HG03039 (cell line): ENCODE measurements at regions not wholly inside any gene's neighbourhood (a gene's known extent, or its start where the extent isn't known, plus 50 kb on each side); places are given as distances from the start of the nearest gene placed in this dataset.
A peak's percentile ranks its signal among the peaks of the same experiment; 100 is the strongest.
"Not testable (repeated sequence)": the region's sequence is repeated elsewhere in the genome, so short reads cannot be mapped to it uniquely, and the experiment has no call there.

ENCODE experiments used
- ATAC-seq: cut with Tn5 transposase; IDR thresholded peaks from one replicate; pipeline ENCODE4 v1.9.1; 2021; ENCODE audit warnings: mild to moderate bottlenecking, moderate library complexity; ENCODE audit not compliant: unreplicated experiment

- ATAC-seq, result not testable (repeated sequence)
These were observed 219.9 kb upstream of the PRSS58 start for GRCh38 chr7:142477801-142478200.

DNA sequence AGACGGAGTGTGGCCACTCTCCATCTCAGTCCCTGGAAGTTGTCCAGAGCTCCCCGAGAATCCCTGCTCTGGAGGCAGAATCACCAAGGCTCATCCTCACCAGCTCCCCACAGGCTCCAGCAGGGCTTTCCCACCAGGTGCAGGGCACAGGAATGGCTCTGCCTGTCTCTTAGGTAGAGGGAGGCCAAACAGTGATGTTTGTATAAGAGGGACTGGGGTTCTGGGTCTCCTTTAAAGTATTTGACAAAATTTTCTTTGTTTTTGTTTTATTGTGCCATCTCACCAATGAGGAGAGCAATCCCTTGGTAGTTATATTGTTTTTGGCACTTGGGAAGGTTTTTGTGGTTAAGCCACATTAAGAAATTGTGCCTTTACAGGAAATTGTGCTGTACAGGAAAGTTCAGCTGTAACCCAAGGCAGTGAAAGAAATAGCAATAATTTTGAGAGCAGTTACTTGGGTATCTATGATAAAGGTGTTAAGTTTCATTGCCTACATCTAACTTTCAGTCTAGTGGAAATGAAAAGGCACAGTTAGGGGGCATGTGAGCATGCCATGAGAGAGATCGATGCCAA is 219.3 kb upstream of the PRSS58 start:
- ATAC-seq, result no peak

GRCh38 chr7:142476077-142476476 is 218.2 kb upstream of the PRSS58 start:
- ATAC-seq, result no peak

DNA sequence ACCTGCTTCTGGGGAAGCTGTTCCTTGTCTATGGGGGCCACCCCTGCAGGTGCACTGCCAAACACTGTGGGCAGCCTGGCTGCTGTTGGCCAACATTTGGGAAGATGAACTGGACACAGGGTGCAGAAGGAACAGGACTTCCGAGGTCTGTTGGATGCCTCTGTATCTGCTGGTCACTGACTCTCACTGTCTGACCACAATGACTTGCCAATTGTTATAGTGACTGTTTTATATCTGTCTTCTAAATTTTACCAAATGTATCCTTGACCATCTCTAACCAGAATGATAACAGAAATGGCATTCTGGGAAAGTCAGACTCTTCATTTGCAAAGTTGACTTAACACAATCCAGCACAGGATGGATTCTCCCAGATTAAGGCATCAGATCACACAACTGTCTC is 214.0 kb upstream of the PRSS58 start:
- ATAC-seq, result no peak

DNA sequence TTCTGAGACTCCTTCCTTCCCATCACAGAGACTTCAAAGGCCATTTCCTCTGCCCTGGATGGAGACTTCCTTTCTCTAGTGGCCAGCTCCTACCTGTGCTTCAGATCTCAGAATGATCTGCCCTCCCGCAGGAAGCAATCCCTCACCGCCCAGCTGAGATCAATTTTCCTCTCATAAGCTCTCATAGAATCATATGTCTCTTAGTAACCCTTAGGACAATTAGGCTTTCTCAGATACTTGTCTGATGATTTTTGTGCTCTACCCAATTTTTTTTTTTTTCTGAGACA is 212.6 kb upstream of the PRSS58 start:
- no peak for ATAC-seq

GRCh38 chr7:142469696-142470543 is 212.1 kb upstream of the PRSS58 start:
- ATAC-seq, result no peak

GRCh38 chr7:142468871-142469665 is 211.2 kb upstream of the PRSS58 start:
- ATAC-seq, result no peak

DNA sequence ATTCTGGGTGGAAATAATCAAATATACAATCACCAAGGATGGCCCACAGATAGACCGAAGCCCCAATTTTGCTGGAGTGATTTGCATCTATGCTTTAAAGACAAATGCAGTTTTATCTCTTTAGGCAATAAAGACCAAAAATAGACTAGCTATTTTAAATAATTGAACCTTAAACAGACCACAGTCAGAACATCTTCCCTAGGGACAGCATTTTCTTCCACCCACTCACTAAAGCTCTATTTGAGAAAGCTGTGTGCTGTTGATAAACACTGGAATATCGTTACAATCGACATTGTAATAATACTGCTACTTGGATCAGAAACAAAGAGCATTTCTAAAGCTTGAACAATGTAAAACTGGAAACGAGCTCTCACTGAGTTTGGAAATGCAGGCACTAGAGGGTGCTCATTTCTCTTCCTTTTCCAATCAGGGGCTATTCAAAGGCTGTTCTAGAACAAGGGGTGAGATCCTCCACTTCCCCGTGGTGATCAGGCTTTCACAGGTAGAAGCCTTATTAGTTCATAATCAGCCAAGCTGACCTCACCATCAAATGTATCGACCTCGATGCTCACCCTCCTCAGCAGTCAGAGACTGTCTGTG is 209.3 kb upstream of the PRSS58 start:
- ATAC-seq, result not testable (repeated sequence)

- no peak for ATAC-seq
These were observed 205.6 kb upstream of the PRSS58 start for GRCh38 chr7:142463401-142463850.

GRCh38 chr7:142461437-142461836 is 203.6 kb upstream of the PRSS58 start:
- ATAC-seq, result no peak

DNA sequence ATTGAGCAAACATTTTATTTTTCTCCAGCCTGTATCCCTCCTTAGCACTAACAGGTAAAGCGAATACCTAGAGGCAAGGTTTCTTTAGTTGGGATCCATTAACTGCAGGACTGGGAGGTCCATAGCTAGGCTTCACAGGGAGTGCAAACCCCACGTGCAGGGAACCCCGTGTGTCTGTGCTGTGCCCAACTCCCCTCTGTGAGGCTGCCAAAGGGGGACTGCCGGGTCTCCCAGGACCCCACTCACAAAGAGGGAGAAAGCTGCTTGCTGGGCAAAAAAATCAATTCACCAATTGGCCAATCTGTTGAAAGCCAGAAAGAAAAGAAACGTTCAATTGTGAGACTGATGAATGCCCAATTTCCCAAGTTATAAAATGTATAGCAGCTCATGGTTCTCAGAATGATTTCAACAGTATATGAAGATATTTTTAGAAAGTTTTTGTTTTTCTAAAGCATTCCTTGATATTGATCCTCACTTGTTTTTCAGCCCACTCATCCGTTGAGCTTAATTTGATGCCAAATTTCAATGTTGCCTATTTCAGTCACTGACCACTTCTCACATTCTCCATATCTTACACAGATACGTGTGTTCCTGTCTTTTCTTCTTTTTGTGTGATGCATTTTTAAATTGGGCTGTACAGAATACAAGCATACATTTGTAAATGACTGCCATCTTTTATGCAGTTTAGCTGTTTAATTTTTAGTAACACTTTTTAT is 202.7 kb upstream of the PRSS58 start:
- ATAC-seq, result no peak

- peak; percentile 70 for ATAC-seq
These were observed 201.7 kb upstream of the PRSS58 start for GRCh38 chr7:142459551-142459963.

- no peak for ATAC-seq
These were observed 199.4 kb upstream of the PRSS58 start for GRCh38 chr7:142457146-142457703.

- ATAC-seq, result no peak
These were observed 197.5 kb upstream of the PRSS58 start for GRCh38 chr7:142455392-142455791.

DNA sequence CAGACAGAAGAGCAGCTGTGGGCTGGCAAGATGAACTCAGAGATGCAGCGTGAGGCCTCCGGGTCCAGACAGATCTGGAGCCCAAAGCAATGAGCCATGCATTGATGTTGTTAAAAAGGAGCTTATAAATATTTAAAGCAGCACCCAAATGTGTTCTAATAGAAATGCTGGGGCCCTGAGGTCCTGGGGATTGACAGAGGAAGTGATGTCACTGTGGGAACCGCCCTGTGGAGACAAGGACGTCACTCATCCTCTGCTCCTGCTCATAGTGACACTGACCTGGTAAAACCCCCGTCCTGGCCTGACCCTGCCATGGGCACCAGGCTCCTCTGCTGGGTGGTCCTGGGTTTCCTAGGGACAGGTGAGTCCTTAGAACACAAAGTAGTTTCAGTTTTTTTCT is 197.0 kb upstream of the PRSS58 start:
- ATAC-seq, result no peak

GRCh38 chr7:142452791-142453190 is 194.9 kb upstream of the PRSS58 start:
- ATAC-seq, result no peak

DNA sequence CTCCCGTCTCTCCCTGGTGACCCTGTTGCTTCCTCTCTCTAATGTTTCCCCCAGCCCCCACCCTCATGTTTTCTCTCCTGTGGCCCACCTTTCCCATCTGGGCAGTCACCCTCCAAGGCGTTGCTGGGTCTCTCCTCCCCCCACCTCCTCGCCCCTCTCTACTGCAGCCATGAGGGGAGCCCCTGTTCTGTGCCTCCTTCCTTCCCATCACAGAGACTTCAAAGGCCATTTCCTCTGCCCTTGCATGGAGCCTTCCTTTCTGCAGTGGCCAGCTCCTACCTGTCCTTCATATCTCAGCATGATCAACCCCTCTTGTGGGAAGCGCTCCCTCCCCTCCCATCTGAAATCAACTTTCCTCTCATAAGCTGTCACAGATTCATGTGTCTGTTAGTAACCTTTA is 194.0 kb upstream of the PRSS58 start:
- no peak for ATAC-seq

DNA sequence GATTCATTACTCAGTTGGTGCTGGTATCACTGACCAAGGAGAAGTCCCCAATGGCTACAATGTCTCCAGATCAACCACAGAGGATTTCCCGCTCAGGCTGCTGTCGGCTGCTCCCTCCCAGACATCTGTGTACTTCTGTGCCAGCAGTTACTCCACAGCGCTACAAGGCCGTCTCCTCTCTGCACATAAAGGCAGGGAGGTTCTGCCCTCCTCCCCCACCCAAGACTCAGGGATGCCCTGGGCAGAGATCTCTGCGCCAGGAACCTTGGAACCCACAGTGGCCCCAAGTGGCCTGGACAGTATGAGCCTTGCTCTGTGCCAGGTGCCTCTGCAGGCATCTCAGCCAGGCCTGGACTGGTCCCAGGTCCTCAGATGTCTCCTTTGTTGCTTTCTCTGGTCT is 193.4 kb upstream of the PRSS58 start:
- no peak for ATAC-seq

DNA sequence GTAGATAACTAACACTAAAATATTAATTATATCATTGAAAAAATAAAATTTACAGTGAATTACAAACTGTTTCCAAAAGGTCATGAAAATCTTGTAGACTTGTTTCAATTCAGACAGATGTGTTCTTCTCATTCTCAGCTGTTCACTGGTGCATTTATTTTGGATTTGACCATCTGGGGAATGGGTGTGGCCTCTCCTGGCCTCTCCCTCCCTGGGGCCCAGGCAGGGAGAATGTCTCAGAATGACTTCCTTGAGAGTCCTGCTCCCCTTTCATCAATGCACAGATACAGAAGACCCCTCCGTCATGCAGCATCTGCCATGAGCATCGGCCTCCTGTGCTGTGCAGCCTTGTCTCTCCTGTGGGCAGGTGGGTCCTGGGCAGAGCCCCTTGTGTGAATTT is 192.8 kb upstream of the PRSS58 start:
- no peak for ATAC-seq

DNA sequence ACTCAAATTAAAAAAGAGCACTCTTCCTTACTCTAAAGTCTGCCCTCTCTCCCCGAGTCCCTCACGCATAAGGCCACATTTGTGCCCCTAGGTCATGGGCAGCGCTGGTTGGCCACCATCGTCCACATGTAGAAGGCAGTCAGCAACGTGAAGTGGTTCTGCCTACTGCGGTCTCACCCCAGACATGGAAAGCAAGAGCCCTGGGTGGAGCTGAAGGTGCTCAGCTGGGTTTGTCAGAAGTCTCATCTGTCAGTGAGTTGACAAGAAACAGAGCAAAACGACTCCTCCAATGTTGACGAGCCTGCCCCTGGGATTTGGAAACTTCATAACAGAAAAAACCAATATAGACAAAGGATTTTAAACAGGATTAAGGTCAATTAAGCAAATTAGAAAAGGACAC is 192.3 kb upstream of the PRSS58 start:
- no peak for ATAC-seq

DNA sequence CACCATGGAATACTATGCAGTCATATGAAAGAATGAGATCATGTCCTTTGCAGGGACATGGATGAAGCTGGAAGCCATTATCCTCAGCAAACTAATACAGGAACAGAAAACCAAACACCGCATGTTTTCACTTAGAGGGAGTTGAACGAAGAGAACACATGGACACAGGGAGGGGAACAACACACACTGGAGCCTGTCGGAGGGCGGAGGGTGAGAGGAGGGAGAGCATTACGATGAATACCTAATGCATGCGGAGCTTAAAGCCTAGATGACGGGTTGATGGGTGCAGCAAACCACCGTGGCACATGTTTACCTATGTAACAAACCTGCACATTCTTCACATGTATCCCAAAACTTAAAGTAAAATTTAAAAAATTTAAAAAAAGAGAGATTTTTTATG is 191.0 kb upstream of the PRSS58 start:
- not testable (repeated sequence) for ATAC-seq
